Left ventricle myocardium superior (tissue), 1 donor: ENCODE measurements at regions not wholly inside any gene's neighbourhood (a gene's known extent, or its start where the extent isn't known, plus 50 kb on each side); places are given as distances from the start of the nearest gene placed in this dataset.

Experiments
- ATAC-seq: fragments of 200-7000 bp; cut with Tn5 transposase; one replicate; pipeline ENCODE4 v1.9.1; 2020; ENCODE audit warnings: mild to moderate bottlenecking, moderate library complexity
- DNase-seq: peaks from one replicate; pipeline ENCODE4 v3.0.0-alpha.2; 2020
- intact Hi-C: fragments of 100-400 bp; cut with micrococcal nuclease; formaldehyde crosslinking; loops from one replicate; pipeline ENCODE4 v1.11.0; 2022
- donor health status: DM: no; HTN: yes; CAD: no; lungs with severe emphysema.

- no peak for ATAC-seq
- DNase-seq, result no peak
- intact Hi-C loops, result no loop called here
These were observed 244.4 kb downstream of the LRRIQ3 start for GRCh38 chr1:73953586-73953985.

GRCh38 chr1:73953186-73953585 lies 244.8 kb downstream of the LRRIQ3 start:
- intact Hi-C loops, result no loop called here
- ATAC-seq, result no peak

GRCh38 chr1:73948055-73948454 lies 249.9 kb downstream of the LRRIQ3 start:
- ATAC-seq, result no peak
- intact Hi-C loops, result no loop called here

More at GRCh38 chr1:73953186-73953585, 244.8 kb downstream of the LRRIQ3 start:
- DNase-seq, result no peak

GRCh38 chr1:73947009-73947408 lies 251.0 kb downstream of the LRRIQ3 start:
- ATAC-seq (no peak), DNase-seq (no peak)
- intact Hi-C loops, result no loop called here

More at GRCh38 chr1:73948055-73948454, 249.9 kb downstream of the LRRIQ3 start:
- DNase-seq, result no peak

GRCh38 chr1:73943270-73943669 lies 254.7 kb downstream of the LRRIQ3 start:
- no peak for ATAC-seq
- no peak for DNase-seq
- intact Hi-C loops, result no loop called here

- DNase-seq (no peak), ATAC-seq (no peak)
- intact Hi-C loops, result no loop called here
These were observed 267.7 kb downstream of the LRRIQ3 start for GRCh38 chr1:73930293-73930692.

GRCh38 chr1:73914951-73915350 lies 283.0 kb downstream of the LRRIQ3 start:
- no peak for DNase-seq
- intact Hi-C loops, result no loop called here
- ATAC-seq, result no peak

GRCh38 chr1:73913025-73913424 lies 285.0 kb downstream of the LRRIQ3 start:
- intact Hi-C loops, result no loop called here
- no peak for ATAC-seq
- DNase-seq, result no peak

GRCh38 chr1:73911849-73912248 lies 286.1 kb downstream of the LRRIQ3 start:
- no peak for DNase-seq
- intact Hi-C loops, result no loop called here
- no peak for ATAC-seq

GRCh38 chr1:73910466-73910865 lies 287.5 kb downstream of the LRRIQ3 start:
- DNase-seq (no peak), ATAC-seq (no peak)
- intact Hi-C loops, result no loop called here

GRCh38 chr1:73910062-73910461 lies 287.9 kb downstream of the LRRIQ3 start:
- no peak for ATAC-seq
- no peak for DNase-seq
- intact Hi-C loops, result no loop called here

GRCh38 chr1:73909043-73909562 lies 288.9 kb downstream of the LRRIQ3 start:
- ATAC-seq (no peak), DNase-seq (no peak)
- intact Hi-C loops, result no loop called here

GRCh38 chr1:73907051-73907450 lies 290.9 kb downstream of the LRRIQ3 start:
- ATAC-seq (no peak), DNase-seq (no peak)
- intact Hi-C loops, result no loop called here

- no peak for DNase-seq
- intact Hi-C loops, result no loop called here
- ATAC-seq, result no peak
These were observed 294.9 kb downstream of the LRRIQ3 start for GRCh38 chr1:73903092-73903491.

GRCh38 chr1:73901738-73902137 lies 296.2 kb downstream of the LRRIQ3 start:
- no peak for ATAC-seq
- intact Hi-C loops, result no loop called here
- no peak for DNase-seq

- intact Hi-C loops, result no loop called here
- no peak for DNase-seq
- ATAC-seq, result no peak
These were observed 298.7 kb downstream of the LRRIQ3 start for GRCh38 chr1:73899311-73899710.

GRCh38 chr1:73898540-73898939 lies 299.4 kb downstream of the LRRIQ3 start:
- ATAC-seq, result no peak
- DNase-seq, result no peak
- intact Hi-C loops, result no loop called here

GRCh38 chr1:73887412-73887811 lies 310.6 kb downstream of the LRRIQ3 start:
- ATAC-seq (peak; percentile 88), DNase-seq (peak; percentile 53)
- intact Hi-C loops, result no loop called here

- intact Hi-C loops, result no loop called here
- no peak for DNase-seq
- no peak for ATAC-seq
These were observed 311.3 kb downstream of the LRRIQ3 start for GRCh38 chr1:73886716-73887115.

GRCh38 chr1:73874806-73875205 lies 323.2 kb downstream of the LRRIQ3 start:
- ATAC-seq, result no peak
- DNase-seq, result no peak
- intact Hi-C loops, result no loop called here

- DNase-seq (no peak), ATAC-seq (no peak)
- intact Hi-C loops, result no loop called here
These were observed 329.1 kb downstream of the LRRIQ3 start for GRCh38 chr1:73868810-73869336.

GRCh38 chr1:73862355-73862754 lies 335.6 kb downstream of the LRRIQ3 start:
- intact Hi-C loops, result no loop called here
- DNase-seq, result no peak
- no peak for ATAC-seq
